HL-60 (cell line): ENCODE measurements at regions not wholly inside any gene's neighbourhood (a gene's known extent, or its start where the extent isn't known, plus 50 kb on each side); places are given as distances from the start of the nearest gene placed in this dataset.

Experiments
- DNase-seq, 2 experiments: peaks; one replicate each; pipeline ENCODE4 v3.0.0-alpha.2; 2010 to 2020; ENCODE audit warnings: low read depth in 1 of 2, low spot score in 1 of 2
- H3K27ac ChIP-seq: fragments of 250-450 bp; sonication (Bioruptor Pico); replicated peaks from 2 replicates; pipeline ENCODE4 v1.5.1; 2020; ENCODE audit warnings: mild to moderate bottlenecking, moderate library complexity
- H3K27me3 ChIP-seq: fragments of 250-450 bp; sonication (Bioruptor Pico); 2 replicates; pipeline ENCODE4 v1.5.1; 2021; ENCODE audit warnings: mild to moderate bottlenecking, moderate library complexity; ENCODE audit not compliant: insufficient read depth, poor library complexity, severe bottlenecking
- H3K4me3 ChIP-seq: replicated peaks from 2 replicates; pipeline ENCODE4 v1.5.1; 2011; ENCODE audit warnings: mild to moderate bottlenecking, control low read depth, low read length; ENCODE audit not compliant: insufficient read depth
- CTCF ChIP-seq: IDR thresholded peaks from one replicate; pipeline ENCODE4 v1.5.1; 2011; ENCODE audit warnings: low read length, control low read depth, inconsistent platforms; ENCODE audit not compliant: insufficient read depth
- GABPA ChIP-seq: IDR thresholded peaks from 2 replicates; pipeline ENCODE4 v1.6.1; 2012; ENCODE audit warnings: low read depth
- POLR2AphosphoS5 ChIP-seq: IDR thresholded peaks from 2 replicates; pipeline ENCODE4 v1.6.1; 2012; ENCODE audit warnings: low read depth
- REST ChIP-seq: IDR thresholded peaks from 2 replicates; pipeline ENCODE4 v1.6.1; 2012; ENCODE audit warnings: low read depth; ENCODE audit not compliant: insufficient replicate concordance
- SPI1 ChIP-seq: IDR thresholded peaks from 2 replicates; pipeline ENCODE4 v1.6.1; 2012; ENCODE audit warnings: low read depth, mild to moderate bottlenecking, borderline replicate concordance

- Histone ChIP-seq H3K27me3 (no peaks in the 10 kb centered on the region), H3K27ac (no peak overlapping the region), H3K4me3 (no peak overlapping the region)
- TF ChIP-seq CTCF (no peak), POLR2AphosphoS5 (no peak), SPI1 (no peak)
- DNase-seq: no peak
Observed at GRCh38 chr7:36048141-36048901, 104.7 kb upstream of the EEPD1 start.

- Histone ChIP-seq H3K27me3 (no peaks in the 10 kb centered on the region), H3K27ac (no peak overlapping the region), H3K4me3 (no peak overlapping the region)
- DNase-seq: no peak
- TF ChIP-seq REST (no peak), POLR2AphosphoS5 (no peak), SPI1 (no peak), GABPA (no peak), CTCF (no peak)
Observed at GRCh38 chr7:36048902-36049240, 104.2 kb upstream of the EEPD1 start.

- no peak for DNase-seq
- no peaks in the 10 kb centered on the region for H3K27me3 ChIP-seq
- H3K4me3 ChIP-seq: no peak overlapping the region
- H3K27ac ChIP-seq: no peak overlapping the region
- TF ChIP-seq GABPA: no peak
- no peak for TF ChIP-seq CTCF
- TF ChIP-seq SPI1: no peak
- TF ChIP-seq POLR2AphosphoS5: no peak
- TF ChIP-seq REST: no peak
Observed at GRCh38 chr7:36051501-36051900, 101.6 kb upstream of the EEPD1 start.

- Histone ChIP-seq H3K27me3 (no peaks in the 10 kb centered on the region), H3K27ac (no peak overlapping the region), H3K4me3 (no peak overlapping the region)
- DNase-seq: no peak
- TF ChIP-seq CTCF (no peak), GABPA (no peak), SPI1 (no peak), POLR2AphosphoS5 (no peak), REST (no peak)
Observed at GRCh38 chr7:36053589-36053988, 99.5 kb upstream of the EEPD1 start.
